ENCODE measurements at regions not wholly inside any gene's neighbourhood (a gene's known extent, or its start where the extent isn't known, plus 50 kb on each side); places are given as distances from the start of the nearest gene placed in this dataset.

DNA sequence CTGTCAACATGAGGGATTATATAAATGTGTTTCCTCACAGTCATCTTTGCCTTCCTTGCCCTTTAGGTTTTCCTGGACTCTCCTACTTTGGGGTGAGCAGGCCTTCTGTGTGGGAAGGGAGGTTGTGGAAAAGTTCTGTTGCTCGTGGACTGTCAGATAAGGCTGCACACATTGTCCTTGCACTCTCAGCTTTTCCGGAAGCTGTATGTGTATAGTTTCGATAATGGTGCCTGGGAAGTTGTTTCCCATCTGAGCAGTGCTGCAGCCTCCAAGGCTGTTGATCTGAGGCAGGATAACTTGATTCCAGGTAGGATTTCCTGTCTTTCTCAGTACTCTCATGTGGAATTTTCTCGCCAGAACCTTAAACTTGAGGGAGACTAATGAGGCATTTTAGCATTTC is 297.8 kb upstream of the AZI2 start:
- no peak for DNase-seq (ENCODE audit: low read depth in 3 of 3)

DNA sequence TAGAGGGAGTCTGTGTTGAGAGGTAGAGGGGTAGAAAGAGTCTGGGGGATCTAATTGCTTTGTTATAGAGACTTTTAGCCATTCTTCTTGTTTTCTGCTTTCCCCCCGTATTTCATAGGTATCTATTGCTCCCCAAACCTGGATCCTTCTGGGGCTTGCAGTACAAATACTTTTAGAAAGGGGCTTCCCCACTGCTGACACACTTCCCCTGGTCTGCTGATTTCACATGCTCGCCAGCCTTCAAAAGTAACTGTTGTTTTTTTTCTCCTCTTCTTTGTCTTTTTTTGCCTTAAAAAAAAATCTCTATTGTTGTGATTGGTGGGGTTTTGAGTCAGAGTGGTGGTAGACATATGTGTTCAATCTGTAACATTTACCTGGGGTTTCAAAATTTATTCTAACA is 300.6 kb upstream of the AZI2 start:
- DNase-seq (ENCODE audit: low read depth in 3 of 3), result no peak

DNA sequence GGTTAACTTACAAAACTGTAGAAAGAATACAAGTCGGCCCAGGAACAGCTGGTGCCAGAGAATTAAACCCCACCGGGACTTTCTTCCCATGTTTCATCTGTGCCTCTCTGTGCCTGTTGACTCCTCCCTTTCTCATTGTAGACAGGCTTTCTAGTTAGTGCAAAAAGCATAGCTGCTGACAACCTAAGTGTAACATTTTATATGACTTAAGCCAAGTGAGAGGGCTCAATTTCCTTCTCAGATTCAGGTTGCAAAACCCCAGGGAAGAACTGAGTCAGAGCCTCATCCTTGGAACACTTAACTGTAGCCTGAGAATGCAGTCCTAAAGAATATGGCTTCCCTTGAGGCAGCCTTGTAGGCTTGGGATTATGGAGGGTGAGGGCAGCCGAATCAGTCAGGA is 302.5 kb upstream of the AZI2 start:
- DNase-seq (ENCODE audit: low read depth in 3 of 3), result no peak

DNA sequence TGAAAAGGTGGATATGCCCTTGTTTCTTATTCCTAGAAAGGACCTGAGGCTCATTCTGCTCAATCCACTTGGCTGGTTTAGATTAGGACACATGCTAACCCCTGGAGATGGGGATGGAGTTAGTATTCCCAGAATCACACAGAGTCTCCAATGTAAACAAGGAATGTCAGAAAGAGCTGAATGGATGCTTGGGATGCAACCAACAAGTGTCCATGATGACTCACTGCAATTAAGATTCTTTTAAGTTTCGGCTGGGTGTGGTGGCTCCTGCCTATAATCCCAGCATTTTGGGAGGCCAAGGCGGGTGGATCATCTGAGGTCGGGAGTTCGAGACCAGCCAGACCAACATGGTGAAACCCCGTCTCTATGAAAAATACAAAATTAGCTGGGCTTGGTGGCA is 315.5 kb upstream of the AZI2 start:
- no peak for DNase-seq (ENCODE audit: low read depth in 3 of 3)

DNA sequence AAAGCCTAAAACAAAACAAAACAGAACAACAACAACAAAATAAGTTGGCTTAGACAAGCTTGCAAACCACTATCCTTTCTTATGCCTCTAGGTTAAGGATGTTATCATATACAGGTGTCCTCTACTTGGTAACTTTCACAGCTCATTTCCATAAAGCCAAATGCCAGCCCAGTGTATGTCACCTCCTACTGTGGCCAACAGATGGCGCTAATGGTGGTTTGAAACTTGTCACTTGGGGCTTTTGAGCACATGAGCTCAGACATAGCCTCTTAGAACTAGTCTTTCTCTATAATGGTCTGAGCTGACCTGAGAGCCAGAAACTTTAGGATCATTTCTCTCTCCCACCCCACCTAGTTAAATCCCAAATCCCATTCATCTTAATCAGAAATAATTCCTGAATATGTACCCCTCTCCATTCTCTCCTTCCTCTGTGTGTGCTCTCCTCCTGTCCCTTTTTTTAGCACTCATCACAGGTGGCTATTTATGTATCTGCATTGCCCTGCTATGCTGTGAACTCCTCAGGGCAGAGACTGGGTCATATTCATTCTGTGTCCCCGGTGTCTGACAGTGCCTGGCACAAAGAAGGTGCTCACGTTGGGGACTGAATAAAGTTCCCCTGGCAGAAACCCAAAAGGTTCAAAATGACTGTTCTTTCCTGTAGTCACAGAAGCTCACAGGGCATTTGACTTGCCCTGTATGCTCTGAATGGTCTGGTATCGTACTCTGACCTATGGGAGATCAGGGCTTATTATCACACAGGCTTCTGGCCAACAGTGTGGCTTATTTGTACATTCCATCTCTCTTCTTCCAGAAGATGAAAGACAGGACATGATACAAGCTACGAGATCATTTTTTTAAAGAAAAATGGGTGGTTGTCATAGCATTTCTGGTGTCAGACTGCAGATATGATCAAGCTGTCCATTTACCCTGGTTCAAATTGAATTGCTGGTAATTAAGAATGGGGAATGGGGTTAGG is 319.3 kb upstream of the AZI2 start:
- DNase-seq (ENCODE audit: low read depth in 3 of 3), result peak; percentile 10 to 48 (median 12)

DNA sequence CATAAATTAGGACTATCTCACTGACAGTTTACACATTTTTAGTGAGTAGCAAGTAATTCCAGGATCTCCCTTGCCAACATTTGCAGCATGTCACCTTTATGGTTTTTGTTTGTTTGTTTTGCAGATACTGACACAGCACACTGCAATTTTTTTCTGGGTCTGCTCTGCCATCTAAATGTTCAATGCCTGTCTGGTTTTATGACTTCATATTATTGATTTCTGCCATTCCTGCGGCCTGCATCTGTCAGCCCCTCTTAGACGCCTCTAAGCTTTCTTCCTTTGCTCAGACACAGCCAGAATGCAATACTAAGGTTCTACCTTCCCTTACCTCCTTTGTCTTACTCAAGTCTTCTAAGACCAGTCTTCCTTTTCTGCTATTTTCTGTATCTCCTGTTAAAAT is 321.2 kb upstream of the AZI2 start:
- DNase-seq (ENCODE audit: low read depth in 3 of 3), result no peak

DNA sequence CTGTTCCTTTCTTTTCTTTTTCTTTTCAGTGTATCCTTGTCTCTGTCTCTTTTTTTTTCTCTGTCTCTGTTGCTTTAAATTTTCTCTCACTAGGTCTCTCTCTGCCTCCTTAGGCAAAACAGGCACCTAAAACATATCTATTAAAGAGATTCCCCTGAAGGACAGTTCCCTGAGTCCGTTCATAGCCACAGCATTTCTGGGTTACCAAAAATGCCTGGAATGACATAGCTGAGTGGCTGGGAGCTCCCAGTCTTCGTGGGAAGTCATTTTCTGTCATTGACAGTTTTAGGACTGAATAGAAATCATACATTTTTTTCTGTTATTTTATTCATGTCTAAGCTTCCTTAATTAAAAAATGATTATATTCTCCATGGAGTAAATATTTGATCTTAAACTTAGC is 323.8 kb upstream of the AZI2 start:
- DNase-seq (ENCODE audit: low read depth in 3 of 3), result no peak

DNA sequence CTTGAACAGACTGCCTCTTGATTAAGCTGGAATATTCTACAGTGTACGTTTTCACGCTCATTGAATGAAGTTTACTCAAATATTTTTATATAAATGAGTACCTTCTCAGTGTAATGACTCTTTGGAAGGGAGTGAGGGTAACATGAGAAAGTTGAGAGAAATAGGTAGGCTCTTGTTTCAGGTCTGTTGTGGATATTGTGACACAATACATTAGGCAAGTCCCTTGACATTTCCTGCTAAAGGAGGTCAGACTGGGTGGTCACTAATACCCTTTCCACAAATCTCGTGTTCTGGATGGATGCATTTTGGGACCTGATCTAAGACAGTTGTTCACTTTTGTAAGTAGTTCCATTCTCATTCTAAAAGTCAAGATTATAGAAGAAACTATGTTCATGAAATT is 324.8 kb upstream of the AZI2 start:
- DNase-seq (ENCODE audit: low read depth in 3 of 3), result no peak

DNA sequence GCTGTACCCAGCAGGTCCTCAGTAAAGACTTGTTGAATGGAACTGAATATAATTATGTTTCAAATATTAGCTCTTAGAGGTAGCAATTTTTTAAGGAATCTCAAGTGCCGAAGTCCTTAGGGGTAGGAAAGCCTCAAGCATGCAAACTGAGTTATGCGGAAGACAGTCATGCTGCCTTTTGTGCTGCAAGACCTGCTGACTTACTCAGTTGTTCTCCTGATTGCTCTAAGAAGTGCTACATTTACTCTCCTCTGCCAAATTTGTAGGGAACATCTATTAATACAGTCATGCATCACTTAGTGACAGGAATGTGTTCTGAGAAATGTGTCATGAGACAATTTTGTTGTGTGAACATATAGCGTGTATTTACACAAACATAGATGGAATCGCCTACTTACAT is 325.6 kb upstream of the AZI2 start:
- DNase-seq (ENCODE audit: low read depth in 3 of 3), result no peak

DNA sequence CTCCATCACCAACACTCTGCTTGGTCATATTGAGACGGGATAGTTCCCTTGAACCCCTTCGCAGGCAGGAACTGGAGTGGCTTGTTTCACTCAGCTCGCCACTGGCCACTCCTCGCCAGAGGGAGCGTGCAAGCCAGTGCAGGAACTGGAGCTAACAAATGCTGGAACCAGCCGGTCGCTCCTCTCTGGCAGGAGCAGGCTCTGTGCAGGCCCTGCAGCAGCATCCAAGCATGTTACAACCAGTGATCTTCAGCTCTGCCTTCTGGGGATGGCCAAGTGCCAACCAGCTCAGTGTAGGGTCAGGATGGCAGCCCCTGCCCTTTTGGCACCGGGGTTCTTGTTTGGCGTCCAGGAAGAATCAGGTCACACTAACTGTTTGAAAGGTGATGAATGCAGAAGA is 329.0 kb upstream of the AZI2 start:
- no peak for DNase-seq (ENCODE audit: low read depth in 3 of 3)

DNA sequence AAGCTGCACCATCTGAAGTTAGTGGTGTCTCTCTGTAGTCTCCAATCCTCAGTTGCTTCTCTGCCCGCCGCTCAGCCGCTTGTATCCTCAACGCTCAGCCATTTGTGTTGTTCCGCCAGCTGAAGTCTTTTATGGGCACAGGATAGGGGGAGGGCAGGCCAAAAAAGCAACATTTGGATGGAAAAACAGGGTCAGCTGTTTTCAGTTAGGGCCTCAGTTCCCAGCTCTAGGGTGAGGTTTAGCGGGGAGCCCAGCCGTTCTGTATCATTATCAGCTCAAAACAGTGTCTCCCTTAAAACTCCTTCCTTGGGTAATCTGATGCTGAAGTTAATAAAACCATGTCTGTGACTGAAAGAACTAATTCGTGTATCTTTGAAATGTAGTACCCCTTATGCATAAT is 329.5 kb upstream of the AZI2 start:
- no peak for DNase-seq (ENCODE audit: low read depth in 3 of 3)

DNA sequence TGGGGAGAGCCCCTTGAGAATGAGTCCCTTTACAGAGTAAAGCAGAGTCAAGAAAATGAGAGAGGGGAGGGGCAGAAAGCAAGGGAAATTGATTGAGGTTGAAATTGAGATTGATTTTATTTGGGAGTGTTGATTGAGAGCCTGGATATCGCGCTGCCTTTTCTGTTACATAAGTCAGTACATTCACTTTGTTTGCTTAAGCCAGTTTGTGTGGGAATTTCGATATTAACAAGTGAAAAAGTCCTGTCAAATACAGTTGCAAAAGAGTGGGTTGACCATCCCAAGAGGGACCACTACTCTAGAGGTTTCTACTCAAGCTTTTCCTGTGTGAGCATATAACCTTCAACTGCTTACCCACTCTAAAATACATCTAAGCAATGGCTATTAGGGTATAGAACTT is 331.4 kb upstream of the AZI2 start:
- DNase-seq (ENCODE audit: low read depth in 3 of 3), result no peak

DNA sequence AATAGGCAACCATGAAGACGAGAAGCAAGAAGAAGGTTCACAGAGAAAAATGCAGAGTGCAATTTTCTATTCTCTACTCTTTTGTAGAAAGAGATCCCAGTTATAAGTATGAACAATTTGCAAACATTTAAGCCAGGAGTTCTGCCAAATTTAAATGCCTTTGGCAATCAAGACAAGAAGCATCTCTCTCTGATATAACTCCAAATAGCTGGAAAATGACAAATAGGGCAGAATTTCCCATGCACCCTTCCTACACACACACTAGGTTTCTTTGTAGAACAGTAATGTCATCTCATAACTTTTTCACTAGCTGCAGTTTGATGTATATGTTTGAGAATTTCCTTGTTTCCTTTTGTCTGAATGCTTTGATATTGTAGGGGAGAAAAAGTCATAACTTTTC is 333.5 kb upstream of the AZI2 start:
- no peak for DNase-seq (ENCODE audit: low read depth in 3 of 3)

DNA sequence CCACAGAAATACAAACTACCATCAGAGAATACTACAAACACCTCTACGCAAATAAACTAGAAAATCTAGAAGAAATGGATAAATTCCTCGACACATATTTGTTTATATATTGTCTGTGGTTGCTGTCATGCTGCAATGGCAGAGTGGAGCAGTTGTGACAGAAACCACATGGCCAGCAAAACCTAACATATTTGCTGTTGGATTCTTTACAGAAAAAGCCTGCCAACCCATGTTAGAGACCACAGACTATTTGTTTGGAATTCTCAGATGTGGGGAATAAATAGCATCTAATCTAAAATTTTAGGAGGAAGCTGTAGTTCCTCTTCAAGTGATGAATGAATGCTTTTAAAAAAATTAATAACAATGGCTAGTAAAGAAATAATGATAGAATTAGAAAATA is 341.6 kb upstream of the AZI2 start:
- DNase-seq (ENCODE audit: low read depth in 3 of 3), result no peak

DNA sequence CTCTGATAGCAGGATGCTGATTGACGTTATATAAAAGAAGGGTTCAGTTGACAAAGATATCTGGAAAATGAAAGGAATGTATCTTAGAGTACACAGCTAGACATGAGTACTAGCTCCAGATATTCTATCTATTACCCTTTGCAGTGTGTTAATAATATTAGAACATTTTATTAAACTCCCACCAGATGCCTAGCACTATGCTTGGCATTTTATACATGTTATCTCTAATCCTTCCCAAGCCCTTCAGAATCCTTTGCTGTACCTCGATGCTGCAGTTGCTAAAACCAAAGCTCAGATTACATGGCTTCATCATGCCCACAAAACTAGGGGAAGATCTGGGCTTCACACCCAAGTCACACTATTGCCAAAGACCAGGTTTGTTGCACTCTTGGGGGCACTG is 350.1 kb upstream of the AZI2 start:
- no peak for DNase-seq (ENCODE audit: low read depth in 3 of 3)

DNA sequence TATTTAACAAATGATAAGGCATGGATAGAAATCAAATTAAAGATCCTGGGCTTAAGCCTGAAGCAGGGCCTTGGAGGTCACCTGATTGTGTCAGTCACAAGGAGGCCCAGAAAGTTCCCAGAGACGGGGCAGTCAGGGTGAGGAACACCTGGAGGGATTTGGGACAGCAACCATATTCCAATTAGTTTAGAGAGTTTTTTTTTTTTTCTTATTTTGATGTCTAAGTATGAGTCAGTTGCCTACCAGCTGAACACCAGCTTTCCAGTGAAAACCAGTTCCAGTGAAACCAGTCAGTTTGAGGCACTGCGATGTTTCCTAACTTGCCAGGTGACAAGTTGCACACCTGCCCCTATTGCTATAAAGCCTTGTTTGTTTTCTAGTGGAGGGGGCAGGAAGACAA is 350.7 kb upstream of the AZI2 start:
- no peak for DNase-seq (ENCODE audit: low read depth in 3 of 3)

DNA sequence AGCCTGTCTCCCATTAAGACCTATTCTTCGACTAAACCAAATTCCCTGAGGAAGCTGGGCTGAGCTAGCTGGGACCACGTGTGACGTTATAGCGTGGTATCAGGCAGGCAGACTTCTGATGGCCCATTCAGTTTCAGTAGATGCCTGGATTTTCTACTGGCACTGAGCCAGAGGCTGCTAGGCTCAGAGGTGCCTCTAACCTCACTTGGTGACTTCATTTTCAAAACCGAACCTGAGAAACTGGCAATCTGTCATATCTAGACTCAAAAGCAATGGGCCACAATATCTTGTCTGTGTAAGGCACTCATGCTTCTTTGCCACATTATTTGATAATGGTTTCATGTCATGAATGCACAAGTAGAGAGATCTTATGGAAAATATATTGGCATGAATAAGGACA is 352.1 kb upstream of the AZI2 start:
- DNase-seq (ENCODE audit: low read depth in 3 of 3), result no peak

DNA sequence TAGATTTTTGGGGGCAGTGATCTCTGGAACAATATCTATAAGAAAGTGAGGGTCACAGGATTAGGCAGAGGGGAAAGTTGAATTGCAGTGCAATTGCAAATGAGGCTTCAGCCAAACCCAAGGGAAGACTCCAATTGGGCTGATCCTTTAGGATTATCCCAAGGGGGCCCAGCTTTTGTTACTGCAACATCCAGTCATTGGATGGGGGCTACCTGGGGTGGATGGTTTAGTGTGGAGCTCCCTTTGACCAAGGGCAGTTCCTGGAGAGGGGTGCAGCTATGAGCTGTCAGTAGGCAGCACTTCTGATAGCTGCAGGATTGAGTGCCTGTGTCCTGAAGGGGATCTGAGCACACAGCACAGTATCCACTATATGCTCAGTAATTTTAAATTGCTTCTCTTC is 355.2 kb upstream of the AZI2 start:
- no peak for DNase-seq (ENCODE audit: low read depth in 3 of 3)

DNA sequence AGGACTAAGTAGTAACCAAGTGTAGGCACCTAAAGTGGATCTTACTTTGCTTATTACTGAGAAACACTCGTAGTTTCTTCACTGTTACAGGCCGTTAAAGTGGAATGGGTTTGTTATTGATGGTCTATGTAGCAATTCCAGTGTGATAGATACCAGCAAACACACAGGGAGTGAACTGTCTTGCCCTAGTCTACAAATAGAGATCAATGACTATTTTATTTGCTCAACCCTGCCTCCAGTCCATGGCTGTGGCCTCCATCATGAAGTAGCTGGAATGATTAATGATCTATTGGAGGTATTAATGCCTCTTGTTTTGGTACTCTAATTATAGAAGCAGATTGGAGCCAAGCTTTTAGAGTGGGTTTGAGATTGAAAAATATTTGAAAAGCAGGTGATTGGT is 362.7 kb upstream of the AZI2 start:
- no peak for DNase-seq (ENCODE audit: low read depth in 3 of 3)

DNA sequence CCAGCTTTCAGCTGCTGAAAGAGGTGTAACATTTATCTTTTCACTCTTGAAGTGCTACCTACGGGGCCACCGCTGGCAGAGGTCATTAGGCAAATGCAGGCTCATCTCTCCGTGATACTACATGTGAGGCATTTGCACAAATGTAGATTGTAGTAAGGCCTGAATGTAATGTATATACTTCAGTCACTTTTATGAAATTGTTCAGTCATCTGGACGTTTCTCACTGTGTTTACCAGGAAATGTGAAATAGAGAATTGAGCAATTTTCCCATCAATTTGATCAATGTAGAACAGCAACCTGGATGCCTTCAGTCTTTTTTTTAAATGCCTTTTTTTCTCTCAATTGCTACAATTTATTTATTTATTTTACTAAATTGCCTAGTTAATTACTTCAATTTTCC is 368.3 kb upstream of the AZI2 start:
- DNase-seq (ENCODE audit: low read depth in 3 of 3), result no peak

DNA sequence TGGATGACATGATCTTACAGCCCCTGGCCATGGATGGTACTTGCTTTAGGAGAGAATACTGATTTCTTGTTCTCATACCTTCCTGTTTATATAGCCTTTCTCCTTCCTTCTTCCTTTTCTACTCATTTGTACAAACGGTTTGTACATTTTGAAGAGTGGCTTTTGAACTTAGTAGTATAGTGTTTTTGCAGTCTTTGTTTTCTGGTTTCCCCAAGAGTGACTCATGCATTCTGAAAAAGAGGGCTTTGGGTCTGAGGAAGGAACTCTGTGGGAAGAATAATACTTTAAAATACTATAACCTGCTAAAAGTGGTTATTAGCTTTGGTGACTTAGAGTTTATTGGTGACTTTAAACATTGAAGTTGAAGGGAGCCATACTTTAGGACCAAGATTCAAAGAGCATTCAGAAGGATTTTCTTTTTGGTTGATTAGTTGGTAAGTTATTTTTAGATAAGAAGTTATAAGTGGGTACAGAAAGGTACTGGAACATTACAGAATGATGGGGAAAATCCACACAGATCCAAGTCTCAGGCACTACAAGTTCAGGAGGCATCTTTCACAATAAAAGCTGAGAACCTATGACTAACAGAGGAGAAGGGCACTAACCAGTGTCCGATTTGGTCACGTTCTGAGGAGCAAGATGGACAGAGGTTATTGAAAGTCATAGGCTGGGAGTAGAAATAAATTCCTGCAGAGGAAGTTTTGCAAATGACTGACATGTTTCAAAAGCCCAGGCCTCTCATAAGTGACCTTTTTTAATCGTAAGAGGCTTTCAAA is 369.6 kb upstream of the AZI2 start:
- DNase-seq (ENCODE audit: low read depth in 3 of 3), result no peak

DNA sequence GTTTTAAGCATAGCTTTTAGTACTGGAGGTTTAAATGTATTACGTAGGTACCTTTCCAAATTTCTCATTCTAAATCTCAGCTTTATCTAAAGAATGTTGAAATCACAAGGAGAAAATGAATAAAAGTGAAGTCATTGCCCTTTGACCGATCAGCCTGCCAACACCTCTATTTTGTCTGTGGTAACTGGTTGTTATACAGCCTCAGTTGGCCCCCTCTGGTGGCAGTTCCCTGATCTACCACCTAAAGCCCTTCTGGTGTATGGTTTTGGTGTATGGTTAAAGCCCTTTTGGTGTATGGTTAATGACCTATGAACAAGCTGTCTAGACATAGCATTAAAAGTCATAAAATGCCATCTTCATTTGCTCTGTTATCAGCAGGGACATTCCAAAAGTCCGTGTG is 378.2 kb upstream of the AZI2 start:
- DNase-seq (ENCODE audit: low read depth in 3 of 3), result peak in 1 of 3 experiments; percentile 3

DNA sequence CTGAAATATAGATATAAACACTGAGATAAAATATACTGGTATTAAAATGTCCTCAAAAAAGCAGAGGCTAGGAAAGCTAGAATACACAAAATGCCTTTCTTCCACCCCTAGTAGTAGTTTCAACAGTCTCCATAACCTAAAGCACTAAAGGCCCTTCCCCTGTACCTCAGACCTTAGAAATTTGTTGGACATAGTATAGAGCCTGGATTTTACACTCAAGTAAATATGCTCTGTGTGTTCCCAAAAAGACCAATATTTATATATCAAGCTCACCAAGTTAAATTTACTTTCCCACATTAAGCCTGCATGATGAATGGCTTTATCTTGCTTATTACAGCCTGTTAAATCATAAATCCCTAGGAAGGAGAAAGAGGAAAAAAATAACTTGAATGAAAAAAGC is 378.7 kb upstream of the AZI2 start:
- no peak for DNase-seq (ENCODE audit: low read depth in 3 of 3)

Data from stimulated activated CD4-positive, alpha-beta T cell treated with anti-CD3 and anti-CD28 coated beads, TNF-alpha, amount 100 ng/mL, for 24 hours (primary cell).